Aorta (tissue), 5 donors: ENCODE measurements at regions not wholly inside any gene's neighbourhood (a gene's known extent, or its start where the extent isn't known, plus 50 kb on each side); places are given as distances from the start of the nearest gene placed in this dataset.

Source experiments
- ATAC-seq: fragments of 200-7000 bp; cut with Tn5 transposase; one replicate; pipeline ENCODE4 v1.9.1; 2022; ENCODE audit warnings: moderate library complexity; ENCODE audit not compliant: low FRiP score
- DNase-seq, 2 donors: peaks; one replicate each; pipeline ENCODE4 v3.0.0-alpha.2; 2020
- H3K27ac ChIP-seq, 2 donors: one replicate each; pipeline ENCODE4 v1.5.1; 2013; ENCODE audit warnings: low read length in 2 of 2, mild to moderate bottlenecking in 2 of 2, moderate library complexity in 2 of 2, control low read depth in 1 of 2, inconsistent platforms in 1 of 2, low read depth in 1 of 2
- H3K27me3 ChIP-seq, 2 donors: one replicate each; pipeline ENCODE4 v1.6.1; 2013; ENCODE audit warnings: control low read depth in 1 of 2, low read length in 1 of 2, mild to moderate bottlenecking in 1 of 2, moderate library complexity in 1 of 2; ENCODE audit not compliant: insufficient read depth in 2 of 2, control insufficient read depth in 1 of 2
- H3K36me3 ChIP-seq, 2 donors: one replicate each; pipeline ENCODE4 v1.6.1; 2013; ENCODE audit warnings: control low read depth in 1 of 2, low read length in 1 of 2, mild to moderate bottlenecking in 1 of 2; ENCODE audit not compliant: insufficient read depth in 2 of 2, control insufficient read depth in 1 of 2
- H3K4me1 ChIP-seq, 2 donors: one replicate each; pipeline ENCODE4 v1.6.1; 2013; ENCODE audit warnings: low read length in 2 of 2, control low read depth in 1 of 2, mild to moderate bottlenecking in 1 of 2, moderate library complexity in 1 of 2; ENCODE audit not compliant: insufficient read depth in 2 of 2, control insufficient read depth in 1 of 2
- H3K4me3 ChIP-seq, 2 donors: one replicate each; pipeline ENCODE4 v1.5.1; 2013; ENCODE audit warnings: low read length in 2 of 2, control low read depth in 1 of 2, mild to moderate bottlenecking in 1 of 2
- H3K9me3 ChIP-seq: one replicate; pipeline ENCODE4 v1.6.1; 2013; ENCODE audit warnings: mild to moderate bottlenecking, low read length; ENCODE audit not compliant: control insufficient read depth
- WGBS, 2 donors: extraction: QIAGEN DNeasy Blood & Tissue Kit; methylation state at CpG; one replicate each; pipeline ENCODE4 v1.1.7; 2013; 5-methylcytosine and 5-hydroxymethylcytosine counted together
- intact Hi-C, 2 donors: fragments of 100-400 bp; cut with DNase I; formaldehyde crosslinking; loops; one replicate each; pipeline versions ENCODE4 v1.14.2 to v1.15.0; 2022
- donor health status: healthy with polysubstance abuse.
- donor health status: Bipolar disorder and iron deficiency.
- donor health status: DM: no; HTN: no; CAD: no.
- donor health status: DM: no; HTN: no; CAD: no.
- donor health status: DM: yes; HTN: yes; CAD: no.

- no peak for ATAC-seq
- H3K4me1 ChIP-seq, result no peaks in the 10 kb centered on the region
- intact Hi-C loops, result no loop called here
- H3K4me3 ChIP-seq, result no peak overlapping the region
- H3K9me3 ChIP-seq, result peaks cover 9% of the 10 kb centered on the region
- no peak for DNase-seq
- H3K27me3 ChIP-seq, result peaks cover 0 to 2% of the 10 kb centered on the region in 2 donors
- H3K27ac ChIP-seq, result no peak overlapping the region
- H3K36me3 ChIP-seq, result no peaks in the 10 kb centered on the region
- WGBS, 2 donors, result 36 to 43% methylated on average over 5 of the region's 5 CpGs
Observed at GRCh38 chr12:113659416-113659815, 187.7 kb upstream of the LHX5 start.

- H3K4me3 ChIP-seq, result no peak overlapping the region
- intact Hi-C loops, result no loop called here
- DNase-seq, result no peak
- peaks cover 0 to 2% of the 10 kb centered on the region in 2 donors for H3K27me3 ChIP-seq
- H3K4me1 ChIP-seq, result no peaks in the 10 kb centered on the region
- peaks cover 9% of the 10 kb centered on the region for H3K9me3 ChIP-seq
- WGBS, 2 donors, result 82 to 83% methylated on average over 6 of the region's 6 CpGs
- H3K36me3 ChIP-seq, result no peaks in the 10 kb centered on the region
- ATAC-seq, result no peak
- no peak overlapping the region for H3K27ac ChIP-seq
Observed at GRCh38 chr12:113659015-113659414, 187.3 kb upstream of the LHX5 start.

- no peak for DNase-seq
- Histone ChIP-seq H3K36me3 (no peaks in the 10 kb centered on the region), H3K27ac (no peak overlapping the region), H3K9me3 (peaks cover 9% of the 10 kb centered on the region), H3K4me1 (no peaks in the 10 kb centered on the region), H3K4me3 (no peak overlapping the region), H3K27me3 (peaks cover 0 to 2% of the 10 kb centered on the region in 2 donors)
- ATAC-seq, result no peak
- WGBS, 2 donors, result 4 to 5% methylated on average over 1 of the region's 1 CpG
- intact Hi-C loops, result no loop called here
Observed at GRCh38 chr12:113658006-113658655, 186.5 kb upstream of the LHX5 start.

GRCh38 chr12:113655919-113656318 is 184.2 kb upstream of the LHX5 start:
- H3K27ac ChIP-seq, result no peak overlapping the region
- WGBS, 2 donors, result 73 to 74% methylated on average over 4 of the region's 4 CpGs
- H3K36me3 ChIP-seq, result no peaks in the 10 kb centered on the region
- DNase-seq, result no peak
- intact Hi-C loops, result no loop called here
- ATAC-seq, result no peak
- peaks cover 0 to 2% of the 10 kb centered on the region in 2 donors for H3K27me3 ChIP-seq
- H3K9me3 ChIP-seq, result peaks cover 9% of the 10 kb centered on the region
- H3K4me1 ChIP-seq, result no peaks in the 10 kb centered on the region
- no peak overlapping the region for H3K4me3 ChIP-seq

- WGBS, 2 donors, result 82 to 85% methylated on average over 3 of the region's 3 CpGs
- Histone ChIP-seq H3K9me3 (peaks cover 9% of the 10 kb centered on the region), H3K4me3 (no peak overlapping the region), H3K27ac (no peak overlapping the region), H3K36me3 (no peaks in the 10 kb centered on the region), H3K4me1 (no peaks in the 10 kb centered on the region), H3K27me3 (peaks cover 0 to 2% of the 10 kb centered on the region in 2 donors)
- DNase-seq (no peak), ATAC-seq (no peak)
- intact Hi-C loops, result no loop called here
Observed at GRCh38 chr12:113655479-113655878, 183.8 kb upstream of the LHX5 start.

GRCh38 chr12:113651662-113652061 is 180.0 kb upstream of the LHX5 start:
- intact Hi-C loops, result no loop called here
- Histone ChIP-seq H3K4me3 (no peak overlapping the region), H3K4me1 (no peaks in the 10 kb centered on the region), H3K27me3 (peaks cover 0 to 1% of the 10 kb centered on the region in 2 donors), H3K9me3 (peaks cover 8% of the 10 kb centered on the region), H3K27ac (no peak overlapping the region), H3K36me3 (no peaks in the 10 kb centered on the region)
- DNase-seq (no peak), ATAC-seq (no peak)
- WGBS, 2 donors, result 75 to 83% methylated on average over 3 of the region's 3 CpGs

GRCh38 chr12:113650476-113650875 is 178.8 kb upstream of the LHX5 start:
- ATAC-seq (no peak), DNase-seq (no peak)
- intact Hi-C loops, result no loop called here
- Histone ChIP-seq H3K27me3 (no peaks in the 10 kb centered on the region), H3K36me3 (no peaks in the 10 kb centered on the region), H3K4me1 (no peaks in the 10 kb centered on the region), H3K27ac (no peak overlapping the region), H3K9me3 (peaks cover 6% of the 10 kb centered on the region), H3K4me3 (no peak overlapping the region)
- 55 to 57% methylated on average over 6 of the region's 6 CpGs for WGBS, 2 donors

GRCh38 chr12:113649256-113649830 is 177.7 kb upstream of the LHX5 start:
- no peaks in the 10 kb centered on the region for H3K9me3 ChIP-seq
- H3K4me3 ChIP-seq, result no peak overlapping the region
- no peaks in the 10 kb centered on the region for H3K27me3 ChIP-seq
- intact Hi-C loops, result no loop called here
- WGBS, 2 donors, result 54 to 57% methylated on average over 20 of the region's 20 CpGs
- no peak overlapping the region for H3K27ac ChIP-seq
- DNase-seq, result no peak
- H3K4me1 ChIP-seq, result no peaks in the 10 kb centered on the region
- no peak for ATAC-seq
- no peaks in the 10 kb centered on the region for H3K36me3 ChIP-seq

GRCh38 chr12:113647048-113647447 is 175.4 kb upstream of the LHX5 start:
- Histone ChIP-seq H3K27ac (no peak overlapping the region), H3K36me3 (no peaks in the 10 kb centered on the region), H3K9me3 (no peaks in the 10 kb centered on the region), H3K27me3 (no peaks in the 10 kb centered on the region), H3K4me1 (no peaks in the 10 kb centered on the region), H3K4me3 (no peak overlapping the region)
- no peak for DNase-seq
- ATAC-seq, result no peak
- intact Hi-C loops, result no loop called here
- 74 to 75% methylated on average over 4 of the region's 4 CpGs for WGBS, 2 donors
